Left ventricle myocardium superior (tissue), 1 donor: ENCODE measurements at regions not wholly inside any gene's neighbourhood (a gene's known extent, or its start where the extent isn't known, plus 50 kb on each side); places are given as distances from the start of the nearest gene placed in this dataset.

ENCODE experiments used
- ATAC-seq: fragments of 200-7000 bp; cut with Tn5 transposase; one replicate; pipeline ENCODE4 v1.9.1; 2020; ENCODE audit warnings: mild to moderate bottlenecking, moderate library complexity
- DNase-seq: peaks from one replicate; pipeline ENCODE4 v3.0.0-alpha.2; 2020
- intact Hi-C: fragments of 100-400 bp; cut with micrococcal nuclease; formaldehyde crosslinking; loops from one replicate; pipeline ENCODE4 v1.11.0; 2022
- donor health status: DM: no; HTN: yes; CAD: no; lungs with severe emphysema.

- intact Hi-C loops, result no loop called here
- no peak for ATAC-seq
- no peak for DNase-seq
Measured at GRCh38 chr5:124102486-124102885, 590.5 kb downstream of the CSNK1G3 start.

GRCh38 chr5:124093658-124094057 lies 581.7 kb downstream of the CSNK1G3 start:
- ATAC-seq, result no peak
- no peak for DNase-seq
- intact Hi-C loops, result no loop called here

- intact Hi-C loops, result no loop called here
- ATAC-seq (no peak), DNase-seq (no peak)
Measured at GRCh38 chr5:124090115-124090514, 578.1 kb downstream of the CSNK1G3 start.

DNA sequence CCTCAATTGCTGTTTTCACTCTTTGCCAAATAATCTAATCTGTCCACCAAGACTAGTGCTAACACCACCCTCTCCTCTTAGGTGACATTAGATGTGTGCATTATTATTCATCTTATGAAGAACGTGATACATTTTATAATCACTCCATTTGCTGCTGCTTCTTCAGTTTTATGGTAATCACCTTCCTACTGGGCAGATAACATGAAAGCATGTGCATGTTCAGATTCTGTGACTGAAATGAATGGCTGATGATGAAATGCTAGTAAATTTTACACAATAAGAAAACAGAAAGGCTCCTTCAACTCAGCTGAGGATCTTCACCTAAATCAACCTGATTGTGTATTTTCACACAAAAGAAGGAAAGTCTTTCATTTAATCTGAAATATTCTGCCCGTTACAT lies 577.6 kb downstream of the CSNK1G3 start:
- intact Hi-C loops, result no loop called here
- ATAC-seq, result no peak
- DNase-seq, result no peak

- no peak for ATAC-seq
- intact Hi-C loops, result no loop called here
Measured at GRCh38 chr5:124088289-124089032, 576.5 kb downstream of the CSNK1G3 start.

DNA sequence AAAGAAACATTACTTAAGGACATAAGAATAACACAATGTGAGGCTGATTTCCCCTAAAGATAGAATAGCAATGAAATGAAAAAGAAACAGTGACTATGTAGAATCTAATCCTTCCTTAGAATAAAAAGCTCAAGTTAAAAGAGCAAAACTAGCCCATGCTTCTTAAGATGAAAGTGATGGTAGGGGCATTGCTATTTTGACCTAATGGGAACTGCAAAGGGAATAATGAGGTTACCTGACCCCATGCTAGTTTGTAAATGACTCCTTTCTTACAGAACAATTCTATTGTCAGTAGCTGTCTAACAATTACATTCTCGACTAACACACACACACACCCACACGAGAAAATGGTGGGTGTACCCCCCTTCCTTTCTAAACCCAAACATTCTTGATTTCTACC lies 575.8 kb downstream of the CSNK1G3 start:
- DNase-seq, result no peak
- ATAC-seq, result no peak
- intact Hi-C loops, result no loop called here

More at GRCh38 chr5:124088289-124089032, 576.5 kb downstream of the CSNK1G3 start:
- DNase-seq, result no peak

DNA sequence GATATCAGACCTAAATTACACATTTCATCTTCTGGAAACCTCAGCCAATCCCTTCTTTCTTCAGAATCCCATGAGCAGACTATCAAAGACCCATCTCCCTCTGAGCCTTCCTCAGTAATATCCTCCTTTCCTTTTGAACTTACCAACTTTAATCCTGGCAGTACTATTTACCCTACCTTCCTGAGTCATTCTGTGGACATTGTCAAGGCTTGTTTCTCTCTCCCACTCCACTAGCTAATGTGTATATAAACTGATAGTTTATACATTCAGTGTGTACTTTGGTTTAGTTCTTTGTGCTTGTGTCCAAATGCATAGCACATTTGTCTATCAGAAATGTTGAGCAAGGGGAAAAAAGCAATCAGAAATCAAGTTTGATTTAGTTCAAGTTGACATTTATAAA lies 568.3 kb downstream of the CSNK1G3 start:
- no peak for ATAC-seq
- no peak for DNase-seq

GRCh38 chr5:124079062-124079461 lies 567.1 kb downstream of the CSNK1G3 start:
- intact Hi-C loops, result no loop called here
- no peak for ATAC-seq
- no peak for DNase-seq

More for the DNA sequence above, 568.3 kb downstream of the CSNK1G3 start:
- intact Hi-C loops, result no loop called here

DNA sequence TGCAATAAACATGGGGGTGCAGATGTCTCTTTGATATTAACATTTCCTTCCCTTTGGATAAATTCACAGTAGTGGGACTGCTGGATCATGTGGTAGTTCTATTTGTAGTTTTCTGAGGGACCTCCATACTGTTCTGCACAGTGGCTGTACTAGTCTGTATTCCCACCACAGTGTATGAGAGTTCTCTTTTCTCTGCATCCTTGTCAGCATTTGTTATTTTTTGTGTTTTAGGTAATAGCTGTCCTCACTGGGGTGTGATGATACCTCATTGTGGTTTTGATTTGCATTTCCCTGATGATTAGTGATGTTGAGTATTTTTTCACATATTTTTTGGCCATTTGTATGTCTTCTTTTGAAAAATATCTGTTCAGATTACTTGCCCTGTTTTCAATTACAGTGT lies 562.5 kb downstream of the CSNK1G3 start:
- DNase-seq, result no peak
- intact Hi-C loops, result no loop called here
- ATAC-seq, result no peak

GRCh38 chr5:124072570-124072969 lies 560.6 kb downstream of the CSNK1G3 start:
- intact Hi-C loops, result no loop called here
- DNase-seq (no peak), ATAC-seq (no peak)

DNA sequence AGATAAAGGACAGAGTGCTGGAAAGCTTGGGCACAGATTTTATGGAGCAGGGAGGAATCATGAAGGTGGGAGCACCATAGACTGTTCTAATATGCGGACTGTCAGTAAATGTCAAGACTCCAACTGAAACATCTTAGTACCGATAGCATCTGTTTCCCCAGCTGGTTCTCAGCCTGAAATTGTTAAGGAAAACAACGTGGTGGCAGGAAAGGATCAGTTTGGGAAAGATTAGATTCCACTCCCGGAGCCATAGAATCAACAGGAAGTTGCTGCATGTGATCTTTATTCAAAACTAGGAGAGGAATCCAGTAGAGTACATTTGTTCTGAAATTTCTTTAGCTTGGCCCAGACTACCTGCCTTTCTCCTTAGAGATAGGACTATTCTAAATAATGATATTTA lies 559.1 kb downstream of the CSNK1G3 start:
- DNase-seq, result no peak
- ATAC-seq, result no peak
- intact Hi-C loops, result no loop called here

GRCh38 chr5:124065508-124065907 lies 553.5 kb downstream of the CSNK1G3 start:
- DNase-seq (no peak), ATAC-seq (no peak)
- intact Hi-C loops, result no loop called here

- intact Hi-C loops, result no loop called here
- ATAC-seq, result no peak
- no peak for DNase-seq
Measured at GRCh38 chr5:124064956-124065355, 553.0 kb downstream of the CSNK1G3 start.

DNA sequence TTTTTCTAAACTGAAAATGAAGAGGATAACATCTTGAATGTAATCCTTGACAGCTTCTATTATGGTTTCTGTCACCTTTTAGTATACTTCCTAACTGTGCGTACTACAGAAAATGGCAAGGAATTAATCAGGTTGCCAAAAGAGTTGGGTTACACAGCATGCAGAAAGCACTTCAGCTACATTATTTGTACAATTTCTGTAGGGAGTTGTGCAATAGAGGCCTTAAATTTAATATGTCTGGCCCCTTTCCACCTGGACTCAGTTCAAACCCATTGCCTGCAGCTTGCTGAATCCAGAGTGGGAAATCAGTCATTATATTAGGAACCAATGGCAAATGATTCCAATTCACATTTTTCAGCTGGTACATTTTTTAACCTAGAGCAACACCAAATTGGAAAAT lies 549.7 kb downstream of the CSNK1G3 start:
- no peak for ATAC-seq
- intact Hi-C loops, result no loop called here
- no peak for DNase-seq

DNA sequence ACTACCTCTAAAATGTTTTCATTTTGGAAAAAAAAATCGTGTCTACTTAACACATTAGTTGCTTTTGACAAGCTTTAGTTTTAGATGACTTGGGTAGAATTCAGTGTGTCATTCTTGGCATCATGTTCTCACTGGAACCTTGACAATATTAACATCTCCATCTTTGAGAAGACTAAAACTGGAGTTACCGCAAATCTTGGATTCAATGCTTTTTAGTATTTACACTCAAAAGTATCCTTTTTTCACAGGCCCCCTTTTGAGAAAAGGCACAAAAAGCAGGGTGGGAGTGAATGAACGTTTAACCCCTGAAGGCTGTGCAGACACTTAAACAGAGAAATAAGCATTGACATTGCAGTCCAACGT lies 549.1 kb downstream of the CSNK1G3 start:
- intact Hi-C loops, result no loop called here
- no peak for DNase-seq

GRCh38 chr5:124060413-124061067 lies 548.6 kb downstream of the CSNK1G3 start:
- ATAC-seq (no peak), DNase-seq (no peak)
- intact Hi-C loops, result no loop called here

More for the DNA sequence above, 549.1 kb downstream of the CSNK1G3 start:
- ATAC-seq, result no peak

- no peak for ATAC-seq
- DNase-seq, result no peak
- intact Hi-C loops, result no loop called here
Measured at GRCh38 chr5:124060011-124060410, 548.0 kb downstream of the CSNK1G3 start.

GRCh38 chr5:124059200-124059599 lies 547.2 kb downstream of the CSNK1G3 start:
- intact Hi-C loops, result no loop called here
- ATAC-seq (no peak), DNase-seq (no peak)

DNA sequence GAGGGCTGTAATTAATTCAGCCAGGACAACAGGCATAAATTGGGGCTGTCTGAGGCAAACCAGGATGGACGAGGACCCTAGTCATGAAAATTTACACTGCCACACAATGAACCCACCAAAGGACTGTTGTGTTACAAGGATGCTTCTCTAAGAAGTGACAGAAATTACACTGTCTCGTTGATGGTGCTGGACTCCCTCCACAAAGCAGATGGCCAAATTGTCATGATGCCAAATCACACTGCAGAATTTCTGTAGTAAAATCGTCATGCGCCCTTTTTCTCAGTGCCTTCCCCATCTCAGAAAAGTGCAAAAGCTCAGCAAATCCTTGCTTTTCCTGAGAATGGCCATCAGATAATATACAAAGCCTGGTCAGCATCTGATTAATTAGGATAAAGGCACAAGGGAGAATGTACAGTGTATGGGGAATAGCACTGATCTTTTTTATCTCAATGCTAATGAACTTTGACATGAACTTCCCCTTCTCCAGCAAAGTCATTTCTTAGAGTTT lies 545.8 kb downstream of the CSNK1G3 start:
- ATAC-seq (peak; percentile 39), DNase-seq (no peak)
- intact Hi-C loops, result no loop called here

GRCh38 chr5:124056991-124057723 lies 545.2 kb downstream of the CSNK1G3 start:
- DNase-seq (peak; percentile 43), ATAC-seq (peak; percentile 66)
- intact Hi-C loops, result no loop called here
